Astrocyte of the cerebellum (primary cell): ENCODE measurements at regions not wholly inside any gene's neighbourhood (a gene's known extent, or its start where the extent isn't known, plus 50 kb on each side); places are given as distances from the start of the nearest gene placed in this dataset.
A peak's percentile ranks its signal among the peaks of the same experiment; 100 is the strongest.

Experiments used
- DNase-seq: peaks from one replicate; pipeline ENCODE4 v3.0.0-alpha.2; 2011; ENCODE audit warnings: low read depth
- H3K4me3 ChIP-seq: 2 replicates; pipeline ENCODE4 v1.5.1; 2011; ENCODE audit warnings: mild to moderate bottlenecking, low read depth, low read length, moderate library complexity
- in situ Hi-C: cut with HindIII; loops from 2 replicates; pipeline ENCODE4 v1.10.0; 2017; ENCODE audit warnings: low sequenced_read_pairs
- TF ChIP-seq, protein P1 (sequence below): IDR thresholded peaks from 2 replicates; pipeline ENCODE4 v1.5.1; 2012; ENCODE audit warnings: low read length, low read depth, moderate library complexity, mild to moderate bottlenecking; ENCODE audit errors: missing control alignments

GRCh38 chr1:234554218-234554697 is 55.7 kb downstream of the IRF2BP2 start:
- no peak for DNase-seq
- in situ Hi-C loops = no loop called here
- TF ChIP-seq, protein P1, sequence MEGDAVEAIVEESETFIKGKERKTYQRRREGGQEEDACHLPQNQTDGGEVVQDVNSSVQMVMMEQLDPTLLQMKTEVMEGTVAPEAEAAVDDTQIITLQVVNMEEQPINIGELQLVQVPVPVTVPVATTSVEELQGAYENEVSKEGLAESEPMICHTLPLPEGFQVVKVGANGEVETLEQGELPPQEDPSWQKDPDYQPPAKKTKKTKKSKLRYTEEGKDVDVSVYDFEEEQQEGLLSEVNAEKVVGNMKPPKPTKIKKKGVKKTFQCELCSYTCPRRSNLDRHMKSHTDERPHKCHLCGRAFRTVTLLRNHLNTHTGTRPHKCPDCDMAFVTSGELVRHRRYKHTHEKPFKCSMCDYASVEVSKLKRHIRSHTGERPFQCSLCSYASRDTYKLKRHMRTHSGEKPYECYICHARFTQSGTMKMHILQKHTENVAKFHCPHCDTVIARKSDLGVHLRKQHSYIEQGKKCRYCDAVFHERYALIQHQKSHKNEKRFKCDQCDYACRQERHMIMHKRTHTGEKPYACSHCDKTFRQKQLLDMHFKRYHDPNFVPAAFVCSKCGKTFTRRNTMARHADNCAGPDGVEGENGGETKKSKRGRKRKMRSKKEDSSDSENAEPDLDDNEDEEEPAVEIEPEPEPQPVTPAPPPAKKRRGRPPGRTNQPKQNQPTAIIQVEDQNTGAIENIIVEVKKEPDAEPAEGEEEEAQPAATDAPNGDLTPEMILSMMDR = no peak
- no peak overlapping the region for H3K4me3 ChIP-seq

DNA sequence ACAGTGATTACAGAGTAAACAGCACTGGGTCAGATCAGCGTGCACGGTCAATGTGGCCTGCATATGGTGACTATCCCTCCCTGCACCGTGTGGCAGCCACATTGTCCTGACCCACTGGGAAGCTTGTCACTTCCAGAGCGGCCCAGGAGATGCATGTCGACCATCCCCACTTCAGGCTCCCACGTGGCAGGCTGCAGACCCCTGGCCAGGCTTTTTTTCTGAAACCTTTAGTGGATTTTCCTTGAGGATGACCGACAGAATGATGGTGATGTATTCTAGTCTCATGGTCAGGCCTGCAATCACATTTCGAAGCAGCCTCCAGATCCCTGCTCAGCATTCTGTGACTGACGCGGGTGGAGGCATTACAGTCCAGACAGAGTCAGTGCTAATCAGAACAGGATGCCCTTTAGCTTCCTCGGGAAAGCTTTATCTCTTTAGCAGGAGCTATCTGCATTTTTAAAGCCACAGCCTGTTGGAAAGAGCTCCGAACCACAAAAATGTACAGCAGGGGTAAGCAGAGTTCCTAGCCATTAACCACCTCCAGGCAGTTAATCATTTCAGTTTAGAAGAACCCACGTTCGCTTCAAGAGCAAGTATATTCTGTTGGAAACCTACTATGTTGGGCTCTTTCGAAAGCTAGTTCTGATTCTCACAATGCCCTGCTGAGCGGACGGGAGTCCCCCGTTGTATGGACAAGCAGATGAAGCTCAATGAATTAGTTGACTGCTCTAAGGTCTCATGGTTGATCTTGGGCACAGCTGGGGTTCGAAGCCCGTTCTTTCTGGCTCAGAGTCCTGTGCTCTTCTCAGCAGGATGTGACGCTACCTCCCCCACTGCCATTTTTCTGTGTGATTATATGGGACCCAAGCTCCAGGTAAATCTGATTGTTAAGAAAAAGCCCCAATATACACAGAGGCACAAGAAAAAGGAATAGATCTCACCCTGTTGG is 56.5 kb downstream of the IRF2BP2 start:
- peak; percentile 78 for DNase-seq
- H3K4me3 ChIP-seq = no peak overlapping the region
- in situ Hi-C loops = no loop called here
- TF ChIP-seq, protein P1 = no peak

- no peak overlapping the region for H3K4me3 ChIP-seq
- DNase-seq = no peak
- TF ChIP-seq, protein P1 = no peak
- in situ Hi-C loops = no loop called here
Observed at GRCh38 chr1:234551032-234551378, 59.0 kb downstream of the IRF2BP2 start.

- DNase-seq = no peak
- H3K4me3 ChIP-seq = no peak overlapping the region
- TF ChIP-seq, protein P1 = no peak
- in situ Hi-C loops = no loop called here
Observed at GRCh38 chr1:234550341-234551031, 59.5 kb downstream of the IRF2BP2 start.

DNA sequence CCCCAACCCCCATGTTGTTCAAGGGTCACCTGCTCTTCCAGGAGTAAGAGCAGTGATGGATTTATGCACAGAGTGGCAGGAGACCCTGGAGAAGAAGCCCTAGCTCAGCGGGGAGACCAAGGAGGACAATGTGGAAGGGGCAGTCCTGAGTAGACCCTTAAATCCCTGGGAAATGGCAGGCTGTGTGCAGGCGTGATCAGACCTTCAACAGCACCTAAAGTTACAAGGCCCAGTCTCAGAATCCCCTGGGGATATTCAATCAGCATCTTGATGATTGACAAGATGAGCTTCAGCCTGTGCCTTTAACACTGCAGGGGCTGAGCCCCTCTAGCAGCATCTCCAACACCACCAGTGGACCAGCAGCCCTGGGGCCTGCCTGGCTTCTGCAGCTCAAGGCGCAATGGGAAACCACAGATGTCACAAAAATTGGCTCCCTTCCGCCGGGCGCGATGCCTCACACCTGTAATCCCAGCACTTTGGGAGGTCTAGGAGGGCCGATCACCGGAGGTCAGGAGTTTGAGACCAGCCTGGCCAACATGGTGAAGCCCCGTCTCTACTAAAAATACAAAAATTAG is 60.4 kb downstream of the IRF2BP2 start:
- in situ Hi-C loops = no loop called here
- TF ChIP-seq, protein P1 = no peak
- DNase-seq = no peak
- H3K4me3 ChIP-seq = no peak overlapping the region
